DMS153 (cell line): ENCODE measurements at regions not wholly inside any gene's neighbourhood (a gene's known extent, or its start where the extent isn't known, plus 50 kb on each side); places are given as distances from the start of the nearest gene placed in this dataset.

Source experiments
- DNase-seq: peaks from one replicate; lab custom pipeline; 2025; lab: John Stamatoyannopoulos, UW

DNA sequence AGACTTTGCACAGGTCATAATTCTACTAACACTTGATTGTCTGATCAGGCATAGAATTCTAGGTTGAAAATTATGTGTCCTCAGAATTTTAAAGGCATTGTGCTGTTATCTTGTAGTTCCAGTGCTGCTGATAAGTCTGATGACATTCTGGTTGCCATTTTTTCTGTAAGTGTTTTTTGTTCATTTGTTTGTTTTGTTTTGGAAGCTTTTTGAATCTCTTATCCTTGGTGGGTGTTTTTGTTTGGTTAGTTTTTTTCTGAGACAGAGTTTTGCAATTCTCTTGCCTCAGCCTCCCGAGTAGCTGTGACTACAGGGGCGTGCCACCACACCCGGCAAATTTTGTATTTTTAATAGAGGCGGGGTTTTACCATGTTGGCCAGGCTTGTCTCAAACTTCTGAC, 178.9 kb downstream of the CCDC71L start:
- DNase-seq = no peak

DNA sequence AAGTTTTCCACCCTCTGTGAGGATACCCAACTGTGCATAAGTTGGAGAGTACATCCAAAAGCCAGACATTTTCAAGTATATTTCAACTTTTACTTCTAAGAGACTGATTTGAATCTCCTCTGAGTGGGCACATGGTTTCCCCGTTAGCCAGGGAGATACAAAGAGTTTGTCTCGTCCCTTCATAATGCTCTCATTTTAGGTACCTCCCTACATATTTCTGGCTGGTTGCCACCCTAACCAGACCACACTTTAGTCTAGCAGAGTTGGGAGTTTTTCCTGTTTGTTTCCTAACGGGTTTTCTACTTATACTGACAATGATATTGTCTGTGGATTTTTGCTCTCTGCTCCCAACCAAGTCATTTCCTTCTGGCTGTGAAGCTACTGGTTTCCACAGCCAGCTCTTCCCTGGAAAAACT, 180.3 kb downstream of the CCDC71L start:
- no peak for DNase-seq

DNA sequence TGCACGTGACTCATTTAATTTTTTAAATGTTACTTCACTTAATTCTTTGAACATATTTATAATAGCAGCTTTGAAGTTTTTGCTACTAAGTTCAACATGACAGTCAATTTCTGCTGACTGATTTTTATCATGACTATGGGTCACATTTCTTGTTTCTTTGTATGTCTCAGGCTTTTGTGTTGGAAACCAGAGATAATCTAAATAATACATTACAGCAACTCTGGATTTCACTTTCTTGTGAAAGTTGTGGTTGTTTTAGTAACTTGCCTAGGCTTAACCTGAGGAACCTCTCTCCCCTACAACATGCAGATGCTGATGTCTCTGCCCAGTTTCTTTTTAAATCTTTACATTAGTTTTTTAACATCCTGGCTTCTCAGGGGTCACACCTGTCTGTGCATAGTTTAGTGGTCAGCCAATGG, 180.8 kb downstream of the CCDC71L start:
- DNase-seq = no peak

DNA sequence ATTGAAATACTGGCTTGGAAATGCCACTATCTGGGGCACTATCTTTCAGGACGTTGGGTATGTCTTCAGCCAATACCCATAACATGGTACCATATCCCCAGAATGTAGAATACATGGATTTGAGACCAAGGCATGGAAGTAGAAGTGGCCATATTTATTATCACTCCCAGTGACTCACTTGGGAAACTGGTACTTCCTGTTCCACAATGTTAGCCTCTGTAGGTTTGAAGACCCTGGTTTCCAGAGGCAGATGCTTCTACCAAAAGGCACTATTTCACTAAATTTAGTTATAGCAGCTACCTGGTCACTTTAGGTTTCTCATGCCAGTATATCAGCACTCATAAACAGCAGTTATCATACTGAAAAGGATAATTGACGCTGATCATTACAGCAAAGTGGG, 184.2 kb downstream of the CCDC71L start:
- DNase-seq = no peak

DNA sequence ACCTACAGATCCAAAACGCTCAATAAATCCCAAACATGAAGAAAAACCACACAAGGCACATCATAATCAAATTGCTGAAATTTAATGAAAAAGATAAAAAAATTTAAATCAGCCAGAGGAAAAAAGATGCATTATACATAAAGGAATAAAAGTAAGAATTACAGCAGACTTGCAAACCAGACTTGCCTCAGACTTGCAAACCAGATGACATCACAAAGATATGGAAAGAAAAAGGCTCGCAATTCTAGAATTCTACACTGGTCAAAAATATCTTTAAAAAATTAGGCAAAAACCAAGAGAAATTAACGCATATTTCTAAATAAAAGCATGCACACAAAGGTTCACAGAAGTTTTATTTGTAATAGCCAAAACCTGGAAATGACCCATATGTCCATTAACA, 188.0 kb upstream of the NAMPT start:
- DNase-seq = no peak

DNA sequence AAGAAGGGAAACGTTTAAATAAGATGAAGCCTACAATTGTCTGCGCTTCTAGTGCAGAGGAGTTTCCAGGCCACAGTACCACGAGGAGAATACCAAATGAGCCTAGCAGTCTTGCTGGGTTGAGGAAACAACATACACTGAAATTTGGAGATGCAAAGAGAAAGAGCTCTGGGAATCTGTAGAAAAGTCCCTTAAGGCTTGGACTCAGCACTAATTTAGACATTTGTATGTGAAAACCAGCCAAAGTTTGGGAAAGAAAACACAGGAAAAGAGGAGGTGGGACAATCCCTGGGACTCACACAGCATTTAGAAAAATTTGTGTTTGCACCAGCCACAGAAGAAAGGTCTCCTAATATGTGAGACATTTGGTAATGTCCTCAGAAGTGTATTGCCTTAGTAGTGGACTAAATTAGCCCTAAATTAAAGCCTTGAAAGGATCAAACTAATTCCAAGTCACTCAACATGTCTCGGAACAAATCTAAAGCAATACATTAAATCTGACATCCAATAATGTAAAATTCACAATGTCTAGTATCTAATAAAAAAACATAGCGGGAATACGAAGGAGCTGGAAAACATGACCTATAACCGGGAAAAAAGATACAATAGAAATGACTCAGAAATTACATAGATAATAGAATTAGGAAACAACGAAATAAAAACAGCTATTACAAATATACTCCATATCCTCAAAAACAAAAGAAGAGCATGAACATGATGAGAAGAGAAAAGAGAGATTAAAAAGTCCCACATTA, 187.1 kb upstream of the NAMPT start:
- no peak for DNase-seq

DNA sequence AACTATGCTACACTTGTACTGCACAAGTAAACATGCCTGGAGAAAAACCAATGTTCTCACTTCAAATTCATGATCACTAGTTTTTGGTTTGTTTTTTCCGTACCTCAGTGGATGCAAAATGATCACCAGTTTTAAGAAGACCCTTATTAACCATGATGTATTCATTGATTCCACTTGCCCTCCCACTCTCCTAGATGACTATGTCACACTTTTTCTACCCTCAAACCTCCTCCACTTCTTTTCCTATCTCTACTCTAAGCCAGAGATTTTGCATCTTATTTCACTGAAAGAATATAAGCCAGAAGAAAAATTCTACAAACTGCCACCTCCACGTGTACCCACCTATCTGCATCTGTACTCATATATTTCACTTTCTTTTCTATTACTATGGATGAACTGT, 186.2 kb upstream of the NAMPT start:
- DNase-seq = no peak

DNA sequence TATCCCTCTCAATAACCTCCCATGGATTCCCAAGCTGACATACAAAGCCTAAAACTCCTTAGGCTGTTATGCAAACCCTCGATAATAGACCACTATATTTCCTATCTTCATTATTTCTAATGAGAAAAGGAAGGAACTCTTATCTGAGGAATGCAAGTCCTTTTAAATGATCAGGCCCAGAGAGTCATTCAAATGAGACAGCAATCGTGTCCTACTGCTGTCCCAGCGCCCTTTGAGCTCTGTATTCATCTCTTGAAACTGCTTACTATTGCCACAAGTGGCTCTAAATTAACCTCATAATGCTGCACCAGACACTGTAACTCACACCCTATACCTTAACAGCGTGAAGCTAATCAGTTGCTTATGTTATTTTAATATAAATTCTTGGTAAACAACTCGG, 182.1 kb upstream of the NAMPT start:
- no peak for DNase-seq

DNA sequence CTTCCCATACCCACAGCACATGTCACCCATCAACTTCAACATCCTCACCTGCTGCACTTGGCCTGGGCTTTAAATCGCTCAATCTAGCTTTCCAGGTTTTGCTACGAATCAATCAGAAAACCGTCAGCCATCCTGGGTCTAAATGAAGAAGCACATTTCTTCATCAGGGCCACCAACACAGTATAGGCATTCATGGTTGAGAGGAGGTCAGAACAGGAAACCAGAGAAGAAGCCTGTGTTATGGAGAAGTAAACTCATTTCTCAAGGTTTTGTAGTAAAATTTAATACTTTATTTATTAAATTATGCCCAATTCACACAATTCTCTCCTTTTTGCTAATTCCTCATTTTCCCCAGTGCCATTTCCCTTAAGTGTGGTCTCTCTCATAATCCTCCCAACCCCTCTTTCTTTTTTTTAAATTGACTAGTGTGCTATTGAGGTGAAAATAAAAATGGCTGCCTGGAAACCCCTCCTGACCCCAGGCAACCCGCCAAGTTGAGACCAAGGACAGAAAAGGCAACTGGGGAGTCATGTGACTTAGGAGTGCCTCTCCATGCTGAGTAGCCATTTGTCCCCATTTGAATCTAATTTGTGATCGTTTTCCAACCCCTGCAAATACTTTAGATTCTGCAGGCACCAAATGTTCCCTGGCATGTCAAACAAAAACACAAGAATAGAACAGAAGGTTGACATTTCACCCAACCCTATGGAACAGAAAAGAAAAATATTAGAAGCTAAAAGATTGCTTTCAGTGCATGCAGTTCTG, 181.1 kb upstream of the NAMPT start:
- no peak for DNase-seq

DNA sequence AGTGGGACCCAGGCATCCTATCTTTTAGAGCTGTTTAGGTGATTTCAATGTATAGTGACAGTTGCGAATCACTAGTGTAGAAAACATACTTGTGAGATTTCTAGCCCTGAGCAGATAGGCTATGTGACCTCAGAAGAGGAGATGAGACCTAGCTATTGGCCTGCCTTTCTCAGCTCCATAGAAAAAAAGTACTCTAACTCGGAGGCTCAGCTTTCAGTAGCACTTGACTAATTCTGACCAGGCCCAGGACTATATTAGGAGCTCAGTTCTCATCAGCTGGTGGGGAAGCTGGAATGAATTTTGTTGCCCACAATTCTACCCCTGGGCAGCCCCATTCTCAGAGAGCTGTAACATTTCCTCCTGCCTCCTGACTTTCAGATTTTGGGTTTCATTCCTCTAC, 179.9 kb upstream of the NAMPT start:
- no peak for DNase-seq

DNA sequence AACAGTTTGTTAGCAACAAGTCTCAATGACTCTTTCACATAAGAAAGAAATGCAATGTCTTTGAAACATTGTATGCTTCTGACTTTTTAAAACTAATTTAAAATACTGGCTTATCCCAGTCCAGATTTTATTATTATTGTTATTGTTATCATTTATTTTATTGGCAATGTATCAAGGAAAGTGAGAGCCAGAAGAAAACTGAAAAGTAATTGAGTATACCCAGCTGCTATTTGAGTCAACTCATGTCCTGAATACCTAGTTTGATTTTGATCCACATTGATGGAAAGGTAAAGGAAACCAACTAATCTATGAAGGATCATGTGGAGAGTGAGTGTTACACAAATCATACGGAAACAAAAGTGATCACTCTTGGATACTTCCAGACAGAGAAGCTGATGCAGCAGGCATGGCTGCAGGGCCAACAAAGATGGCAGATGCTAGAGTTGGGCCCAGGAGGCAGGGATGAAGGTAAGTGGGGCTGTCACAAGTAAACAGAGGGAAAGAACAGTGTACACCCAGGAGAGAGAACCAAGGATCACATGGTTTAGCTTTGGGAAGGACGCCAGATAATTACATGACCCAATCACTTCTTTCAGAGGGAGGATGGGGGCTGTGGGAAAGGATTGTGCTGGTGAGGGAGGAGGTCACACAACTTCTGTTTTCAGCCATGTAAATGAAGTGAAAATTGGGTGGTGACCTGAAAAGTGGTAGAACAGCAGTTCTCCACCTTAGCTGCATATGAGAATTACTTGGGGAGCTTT, 179.2 kb upstream of the NAMPT start:
- DNase-seq = no peak

DNA sequence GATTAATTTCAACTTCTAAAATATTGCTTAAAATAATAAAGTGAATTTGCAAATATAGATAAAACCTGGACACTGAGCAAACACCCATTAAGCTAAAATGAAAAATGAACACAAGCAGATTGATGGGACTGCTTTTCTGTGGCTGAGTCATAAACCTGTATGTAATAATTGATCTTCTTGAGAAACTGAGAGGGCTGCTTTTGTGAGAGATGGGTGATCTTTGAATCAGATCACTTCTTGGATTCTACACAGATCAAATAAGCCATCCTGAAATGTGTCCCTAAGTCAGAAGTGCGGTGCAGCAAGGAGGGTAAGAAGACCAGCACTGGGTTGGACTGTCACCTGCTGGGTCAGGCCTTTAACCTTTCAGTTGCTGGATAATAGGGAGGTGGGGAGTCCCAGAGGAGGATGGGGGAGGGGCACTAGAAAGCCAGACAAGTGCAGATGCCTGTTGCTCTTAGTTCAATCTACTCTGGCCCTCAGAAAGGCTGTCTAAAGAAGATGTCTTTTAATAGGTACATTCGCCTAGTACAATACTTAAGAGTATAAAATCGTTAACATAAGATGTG, 178.2 kb upstream of the NAMPT start:
- DNase-seq = no peak

DNA sequence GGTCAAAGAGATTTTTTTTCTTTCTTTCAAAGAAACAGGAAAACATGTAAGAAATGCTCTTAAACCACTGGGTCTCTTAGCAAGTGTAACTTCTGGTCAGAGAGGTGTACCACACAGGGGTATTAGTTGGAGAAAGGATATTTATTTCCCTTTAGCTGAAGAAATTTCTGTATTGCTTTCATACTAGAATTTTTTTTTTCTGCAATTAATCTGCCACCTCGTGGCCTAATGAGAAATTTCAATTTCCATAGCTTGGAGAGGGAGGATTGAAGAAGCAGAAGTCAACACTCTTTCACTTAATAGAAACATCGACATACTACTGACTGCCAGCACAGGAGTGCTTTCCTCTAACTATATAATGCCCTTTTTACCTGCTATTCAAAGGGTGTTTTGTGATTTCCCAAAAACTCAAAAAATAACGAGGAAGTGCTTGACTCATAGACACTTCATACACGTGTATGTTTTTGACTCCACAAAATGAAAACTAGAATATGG, 177.6 kb upstream of the NAMPT start:
- peak; percentile 51 for DNase-seq

DNA sequence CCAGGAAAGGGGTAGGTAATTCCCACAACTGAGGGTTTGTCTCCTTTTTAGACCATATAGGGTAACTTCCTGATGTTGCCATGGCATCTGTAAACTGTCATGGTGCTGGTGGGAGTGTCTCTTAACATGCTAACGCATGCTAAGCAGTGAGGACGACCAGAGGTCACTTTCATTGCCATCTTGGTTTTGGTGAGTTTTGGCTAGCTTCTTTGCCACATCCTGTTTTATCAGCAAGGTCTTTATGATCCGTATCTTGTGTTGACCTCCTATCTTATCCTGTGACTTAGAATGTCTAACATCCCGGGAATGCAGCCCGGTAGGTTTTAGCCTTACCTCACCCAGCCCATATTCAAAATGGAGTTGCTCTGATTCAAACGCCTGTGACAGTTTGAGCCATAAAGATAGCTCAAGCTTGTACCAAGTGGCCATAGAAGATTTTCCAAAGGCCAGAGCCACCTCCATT, 176.0 kb upstream of the NAMPT start:
- no peak for DNase-seq

DNA sequence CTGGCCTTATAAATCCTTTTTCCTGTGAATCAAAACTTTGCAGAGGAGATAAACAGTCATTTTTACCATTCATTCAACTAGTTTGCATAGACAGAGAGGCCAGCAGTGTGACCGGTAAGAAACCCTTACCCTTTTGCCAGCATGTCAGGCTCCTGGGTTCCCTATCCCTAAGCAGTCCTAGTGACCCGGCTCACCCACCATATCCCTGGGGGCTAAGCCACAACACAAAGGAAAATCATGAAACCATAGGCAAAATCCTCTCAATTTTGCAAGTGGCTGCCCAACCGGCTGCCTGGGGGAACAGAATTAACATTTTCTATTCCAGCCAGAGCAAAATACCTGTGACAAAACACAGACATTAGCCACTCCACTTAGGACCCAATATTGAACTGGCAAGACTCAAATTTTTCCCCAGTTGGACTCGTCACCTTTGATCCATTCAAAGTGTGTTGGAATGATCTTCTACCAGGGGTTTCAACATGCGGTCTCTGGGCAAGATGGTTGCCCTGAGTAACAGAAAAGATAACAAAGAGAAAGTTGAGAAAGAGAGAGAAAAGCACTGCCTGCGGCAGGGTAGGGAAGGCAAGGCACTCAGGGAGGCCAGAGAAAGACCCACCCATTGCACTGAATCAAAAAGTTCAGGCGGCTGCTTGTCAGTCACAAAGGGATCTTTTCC, 174.8 kb upstream of the NAMPT start:
- DNase-seq = no peak

DNA sequence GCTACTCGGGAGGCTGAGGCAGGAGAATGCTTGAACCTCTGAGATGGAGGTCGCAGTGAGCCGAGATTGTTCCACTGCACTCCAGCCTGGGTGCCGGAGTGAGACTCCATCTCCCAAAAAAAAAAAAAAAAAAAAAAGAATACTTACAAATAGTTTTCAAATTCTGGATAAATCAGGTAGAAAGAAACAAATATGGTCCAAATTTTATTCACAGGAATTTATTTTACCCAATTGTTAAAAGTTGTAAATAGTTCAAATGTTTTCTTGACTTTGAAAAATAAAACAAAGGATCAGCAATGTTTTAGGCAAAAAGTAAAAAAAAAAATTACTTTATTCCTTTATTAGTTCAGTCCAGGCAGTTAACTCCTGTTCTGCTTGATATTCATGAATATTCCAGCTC, 172.9 kb upstream of the NAMPT start:
- DNase-seq = no peak

DNA sequence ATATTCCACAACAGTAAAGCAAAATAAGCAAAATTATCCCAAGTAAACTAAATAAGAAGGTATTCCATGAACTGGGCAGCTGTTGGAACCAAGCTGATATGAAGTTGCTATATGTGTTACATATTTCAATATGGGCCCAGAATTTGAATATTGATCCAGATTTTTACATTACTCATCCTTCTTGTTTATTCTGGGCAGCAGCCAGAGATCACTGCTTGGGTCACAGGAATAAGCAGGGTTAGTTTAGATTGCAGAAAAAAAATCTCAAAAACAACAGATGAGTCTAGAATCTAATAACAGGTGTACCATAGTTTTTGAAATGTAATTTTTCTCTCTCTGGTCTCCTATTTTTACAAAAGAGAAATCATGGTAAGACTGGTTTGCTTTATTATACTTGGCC, 171.5 kb upstream of the NAMPT start:
- no peak for DNase-seq

DNA sequence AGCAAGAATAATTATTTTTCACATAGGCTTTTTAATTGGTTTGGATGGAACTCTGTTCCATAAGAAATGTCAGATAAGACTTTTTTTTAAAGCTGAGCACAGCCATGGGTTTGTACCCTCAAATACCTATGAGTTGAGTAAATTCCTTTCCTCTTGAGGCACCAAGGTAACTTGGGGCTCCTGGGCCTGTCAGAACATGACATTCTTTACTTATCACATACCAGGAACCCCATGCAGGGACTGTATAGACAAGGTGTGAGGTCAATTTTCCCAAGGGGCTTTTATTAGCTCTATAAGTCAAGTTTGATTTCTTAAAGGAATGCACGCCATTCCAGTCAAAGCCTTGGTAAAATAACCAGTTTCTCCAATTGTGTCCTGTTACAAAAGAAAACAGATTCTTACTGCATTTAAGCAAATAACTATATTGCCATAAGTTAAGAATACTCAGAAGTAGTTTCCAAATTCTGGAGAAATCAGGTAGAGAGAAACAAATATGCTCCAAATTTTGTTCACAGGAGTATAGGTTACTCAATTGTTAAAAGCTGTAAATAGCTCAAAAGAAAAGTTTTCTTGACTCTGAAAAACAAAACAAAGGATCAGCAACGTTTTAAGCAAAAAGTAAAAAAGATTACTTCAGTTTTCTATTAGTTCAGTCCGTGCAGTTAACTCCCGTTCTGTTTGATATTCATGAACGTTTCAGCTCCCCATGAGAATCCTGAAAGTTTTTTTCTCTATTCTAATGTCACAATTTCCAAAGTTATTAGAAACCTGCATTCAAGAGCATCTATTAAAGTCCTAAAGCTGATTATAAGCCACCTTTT, 167.5 kb upstream of the NAMPT start:
- no peak for DNase-seq

DNA sequence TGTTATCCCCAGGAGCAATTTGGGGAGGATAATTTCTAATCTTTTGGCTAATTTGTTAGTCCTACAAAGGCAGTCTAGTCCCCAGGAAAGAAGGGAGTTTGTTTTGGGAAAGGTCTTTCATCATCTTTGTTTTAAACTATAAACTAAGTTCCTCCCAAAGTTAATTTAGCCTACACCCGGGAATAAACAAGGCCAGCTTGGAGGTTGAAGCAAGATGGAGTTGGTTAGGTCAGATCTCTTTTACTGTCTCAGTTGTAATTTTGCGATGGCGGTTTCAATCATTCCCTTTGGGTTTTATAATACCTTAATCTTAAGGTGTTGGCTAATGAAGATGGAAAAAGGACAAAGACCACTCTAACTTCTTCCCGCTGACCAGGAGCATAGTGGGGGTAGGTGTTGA, 166.4 kb upstream of the NAMPT start:
- DNase-seq = no peak

DNA sequence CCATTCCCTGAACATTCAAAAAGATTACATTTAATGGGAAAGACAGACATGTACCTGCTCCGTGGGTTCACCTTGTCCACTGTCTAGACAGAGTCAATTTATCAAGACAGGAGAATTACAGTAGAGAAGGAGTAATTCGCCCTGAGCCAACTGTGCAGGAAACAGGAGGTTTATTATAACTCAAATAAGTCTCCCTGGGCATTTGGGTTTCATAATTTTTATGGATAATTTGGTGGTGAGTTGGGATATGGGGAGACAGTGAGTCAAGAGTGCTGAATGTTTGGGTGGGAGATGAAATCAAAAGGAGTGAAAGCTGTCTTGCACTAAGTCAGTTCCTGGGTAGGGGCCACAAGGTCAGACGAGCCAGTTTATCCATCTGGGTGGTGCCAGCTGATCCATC, 165.9 kb upstream of the NAMPT start:
- no peak for DNase-seq
